ENCODE measurements at regions not wholly inside any gene's neighbourhood (a gene's known extent, or its start where the extent isn't known, plus 50 kb on each side); places are given as distances from the start of the nearest gene placed in this dataset.
A peak's percentile ranks its signal among the peaks of the same experiment; 100 is the strongest.
"Not testable (repeated sequence)": the region's sequence is repeated elsewhere in the genome, so short reads cannot be mapped to it uniquely, and the experiment has no call there.

- no peak for DNase-seq (ENCODE audit: low read depth)
Observed at GRCh38 chr6:14459315-14459714, 341.7 kb downstream of the CD83 start.

- no peak for DNase-seq (ENCODE audit: low read depth)
Observed at GRCh38 chr6:14460556-14460955, 343.0 kb downstream of the CD83 start.

GRCh38 chr6:14462135-14462534 lies 344.6 kb downstream of the CD83 start:
- DNase-seq (ENCODE audit: low read depth) = no peak

DNA sequence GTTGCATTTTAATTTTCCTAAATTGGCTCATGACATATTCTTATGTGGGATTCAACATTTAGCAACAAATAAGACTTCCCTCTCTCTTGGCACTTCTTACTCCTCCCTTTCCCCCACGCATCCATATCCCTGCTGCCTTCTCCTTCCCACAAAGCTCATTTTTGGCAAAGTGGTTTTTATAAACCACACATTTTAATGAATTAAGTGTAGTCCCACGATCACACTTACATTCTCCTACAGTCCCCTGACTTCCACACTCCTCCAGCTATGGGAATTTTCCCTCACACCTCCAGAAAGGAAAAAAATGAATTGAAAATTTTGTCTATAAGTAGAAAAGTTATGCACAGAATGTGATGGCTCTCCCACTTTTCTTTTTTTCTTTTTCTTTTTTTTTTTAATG lies 345.0 kb downstream of the CD83 start:
- no peak for DNase-seq (ENCODE audit: low read depth)

DNA sequence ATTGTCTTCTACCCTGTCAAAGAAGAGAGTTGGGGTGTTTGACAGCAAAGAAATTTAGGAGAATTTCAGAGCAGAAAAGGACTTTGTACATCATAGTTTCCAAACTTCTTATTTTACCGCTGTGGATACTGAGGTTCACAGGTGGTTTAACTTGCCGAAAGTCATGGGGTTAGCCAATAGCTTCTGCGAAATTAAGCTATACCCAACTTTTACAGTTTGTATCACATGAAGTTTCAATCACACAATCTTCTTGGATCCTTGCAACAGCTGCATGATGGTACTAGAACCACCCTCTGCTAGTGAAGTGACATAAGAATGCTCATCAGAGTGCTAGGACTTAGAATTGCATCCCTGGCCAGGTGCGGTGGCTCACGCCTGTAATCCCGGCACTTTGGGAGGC lies 345.5 kb downstream of the CD83 start:
- DNase-seq (ENCODE audit: low read depth) = no peak

DNA sequence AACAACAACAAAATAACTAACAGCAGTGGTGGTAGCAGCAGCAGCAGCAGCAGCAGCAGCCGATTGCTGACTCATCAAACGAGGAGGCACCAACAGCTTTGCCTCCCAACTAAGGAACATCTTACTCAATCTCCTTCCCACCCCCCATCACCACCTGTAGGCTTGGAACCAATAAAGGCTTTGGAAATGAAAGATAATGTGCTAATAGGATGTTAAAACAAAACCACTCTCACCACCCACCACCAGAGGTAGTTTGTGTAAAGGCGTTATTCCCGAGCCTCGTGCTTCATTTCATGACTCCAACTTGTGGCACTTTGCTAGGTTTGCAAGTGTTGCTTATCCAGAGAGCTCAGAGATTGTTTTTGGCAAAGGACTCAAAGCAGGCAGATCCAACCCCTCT lies 346.5 kb downstream of the CD83 start:
- DNase-seq (ENCODE audit: low read depth) = no peak

GRCh38 chr6:14464716-14465115 lies 347.1 kb downstream of the CD83 start:
- DNase-seq (ENCODE audit: low read depth) = no peak

DNA sequence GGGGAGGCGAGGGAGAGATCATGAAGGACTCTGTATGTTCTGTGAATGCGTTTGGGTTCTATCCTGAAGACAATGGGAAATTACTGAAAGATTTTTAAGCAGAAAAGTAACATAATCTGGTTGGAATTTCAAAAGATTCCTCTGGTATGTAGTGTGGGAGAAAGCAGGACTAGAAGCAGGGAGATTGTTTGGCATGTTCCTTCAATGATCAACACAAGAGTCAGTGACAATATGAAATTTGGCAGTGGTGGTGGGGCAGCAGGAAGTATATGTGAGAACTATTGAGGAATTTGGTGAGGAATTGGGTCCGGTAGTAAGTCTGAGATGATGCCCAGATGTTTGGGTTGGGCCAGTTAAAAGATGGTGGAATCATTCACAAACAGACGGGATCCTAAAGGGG lies 348.7 kb downstream of the CD83 start:
- DNase-seq (ENCODE audit: low read depth) = peak; percentile 67

DNA sequence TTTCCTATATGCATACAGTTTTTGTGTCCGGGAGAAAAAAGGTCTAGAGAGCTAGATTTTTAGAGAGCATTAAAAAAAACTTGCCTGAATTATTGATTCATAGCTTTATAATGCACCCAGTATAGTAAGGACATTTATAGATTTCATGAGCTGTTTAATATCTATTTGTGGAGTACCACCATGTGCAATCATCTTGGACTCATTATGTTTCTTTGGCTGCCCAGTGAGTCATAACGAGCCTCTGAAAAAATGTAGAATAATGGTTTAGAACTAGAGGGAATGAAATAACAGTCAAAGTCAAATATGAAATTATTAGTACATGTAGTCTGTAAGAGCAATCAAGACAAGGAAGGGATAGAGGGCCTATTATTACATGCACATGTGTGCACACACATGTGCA lies 350.0 kb downstream of the CD83 start:
- peak; percentile 39 for DNase-seq (ENCODE audit: low read depth)

- no peak for DNase-seq (ENCODE audit: low read depth)
Observed at GRCh38 chr6:14468647-14469321, 351.2 kb downstream of the CD83 start.

DNA sequence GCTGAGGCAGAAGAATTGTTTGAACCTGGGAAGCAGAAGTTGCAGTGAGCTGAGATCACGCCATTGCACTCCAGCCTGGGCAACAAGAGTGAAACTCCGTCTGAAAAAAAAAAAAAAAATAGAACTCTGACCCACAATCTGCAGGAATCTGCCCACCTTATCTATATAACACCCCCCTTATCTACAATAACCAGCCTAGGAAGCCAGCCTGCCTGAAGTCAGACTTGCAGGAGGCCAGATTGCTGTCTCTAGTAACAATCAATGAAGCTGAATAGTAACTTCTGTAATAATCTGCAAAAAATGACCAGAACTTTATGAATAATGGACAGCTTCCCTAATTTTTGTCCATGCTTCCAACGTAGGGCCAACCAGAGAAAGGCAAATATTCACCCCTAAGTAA lies 352.5 kb downstream of the CD83 start:
- no peak for DNase-seq (ENCODE audit: low read depth)

DNA sequence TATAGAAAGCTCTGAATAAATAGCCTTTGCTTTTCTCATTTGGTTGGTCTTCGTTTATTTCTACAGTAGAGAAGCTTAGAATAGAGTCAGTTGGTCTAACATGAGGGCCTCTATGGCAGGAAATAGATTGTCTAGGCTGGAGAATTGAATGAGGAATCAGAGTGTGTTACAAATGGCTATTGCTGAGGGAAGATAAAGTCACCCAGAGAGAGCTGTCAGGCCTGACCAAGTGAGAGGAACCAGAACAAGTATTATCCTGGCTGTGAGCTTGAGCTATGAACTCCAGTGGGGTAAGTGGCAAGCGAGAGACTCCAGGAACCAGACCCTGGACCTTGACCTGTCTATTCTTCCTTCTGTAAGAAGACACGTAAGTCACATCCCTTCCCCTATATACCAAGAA lies 353.1 kb downstream of the CD83 start:
- DNase-seq (ENCODE audit: low read depth) = no peak

DNA sequence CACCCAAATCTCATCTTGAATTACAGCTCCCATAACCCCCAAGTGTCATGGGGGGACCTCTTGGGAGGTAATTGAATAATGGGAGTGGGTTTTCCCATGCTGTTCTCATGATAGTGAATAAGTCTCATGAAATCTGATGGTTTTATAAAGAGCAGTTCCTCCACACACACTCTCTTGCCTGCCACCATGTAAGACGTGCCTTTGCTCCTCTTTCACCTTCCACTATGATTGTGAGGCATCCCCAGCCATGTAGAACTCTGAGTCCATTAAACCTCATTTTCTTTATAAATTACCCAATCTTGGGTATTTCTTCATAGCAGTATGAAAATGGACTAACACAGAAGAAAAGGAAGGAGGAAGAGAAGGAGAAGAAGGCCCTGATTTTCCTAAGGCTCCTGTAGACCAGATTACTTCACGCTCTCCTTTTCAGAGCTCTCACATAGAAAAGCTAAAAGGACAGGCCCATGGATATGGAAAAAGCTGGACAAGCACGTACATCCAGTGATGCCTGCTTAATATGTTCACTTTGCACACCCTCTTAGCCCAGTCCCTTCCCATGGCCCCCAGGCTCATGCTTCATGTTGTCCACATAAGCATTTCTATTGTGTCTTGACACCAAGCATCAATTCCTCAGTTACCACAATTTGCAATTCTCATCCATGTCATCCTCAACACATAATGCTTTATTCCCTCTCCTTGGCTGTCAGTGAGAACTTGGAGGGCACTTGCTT lies 354.8 kb downstream of the CD83 start:
- DNase-seq (ENCODE audit: low read depth) = no peak

- DNase-seq (ENCODE audit: low read depth) = no peak
Observed at GRCh38 chr6:14472986-14473337, 355.4 kb downstream of the CD83 start.

DNA sequence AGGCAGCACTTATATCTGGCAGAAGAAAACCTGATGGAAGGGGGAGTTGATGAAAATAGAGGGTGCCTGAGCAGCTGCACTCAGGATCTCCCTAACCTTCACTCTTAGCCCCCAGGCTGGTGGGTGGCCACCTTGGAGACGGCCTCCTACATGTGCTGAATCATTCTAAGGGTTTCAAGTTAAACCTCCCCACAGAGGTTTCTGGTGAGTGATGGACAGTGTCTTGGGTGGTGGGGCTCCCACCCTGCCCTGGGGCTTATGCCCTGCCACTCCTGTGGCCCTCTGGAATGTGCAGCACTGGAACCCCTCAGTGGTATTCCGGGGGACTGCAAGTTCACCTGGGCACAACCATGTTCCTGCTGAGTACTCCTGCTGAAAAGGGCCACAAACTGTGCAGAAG lies 357.2 kb downstream of the CD83 start:
- no peak for DNase-seq (ENCODE audit: low read depth)

- DNase-seq (ENCODE audit: low read depth) = no peak
Observed at GRCh38 chr6:14475306-14475705, 357.7 kb downstream of the CD83 start.

- peak; percentile 84 for DNase-seq (ENCODE audit: low read depth)
Observed at GRCh38 chr6:14476793-14477531, 359.4 kb downstream of the CD83 start.

GRCh38 chr6:14477559-14477958 lies 360.0 kb downstream of the CD83 start:
- no peak for DNase-seq (ENCODE audit: low read depth)

GRCh38 chr6:14478381-14479225 lies 361.0 kb downstream of the CD83 start:
- no peak for DNase-seq (ENCODE audit: low read depth)

GRCh38 chr6:14481946-14482345 lies 364.4 kb downstream of the CD83 start:
- DNase-seq (ENCODE audit: low read depth) = not testable (repeated sequence)

GRCh38 chr6:14487625-14488024 lies 370.1 kb downstream of the CD83 start:
- DNase-seq (ENCODE audit: low read depth) = no peak

DNA sequence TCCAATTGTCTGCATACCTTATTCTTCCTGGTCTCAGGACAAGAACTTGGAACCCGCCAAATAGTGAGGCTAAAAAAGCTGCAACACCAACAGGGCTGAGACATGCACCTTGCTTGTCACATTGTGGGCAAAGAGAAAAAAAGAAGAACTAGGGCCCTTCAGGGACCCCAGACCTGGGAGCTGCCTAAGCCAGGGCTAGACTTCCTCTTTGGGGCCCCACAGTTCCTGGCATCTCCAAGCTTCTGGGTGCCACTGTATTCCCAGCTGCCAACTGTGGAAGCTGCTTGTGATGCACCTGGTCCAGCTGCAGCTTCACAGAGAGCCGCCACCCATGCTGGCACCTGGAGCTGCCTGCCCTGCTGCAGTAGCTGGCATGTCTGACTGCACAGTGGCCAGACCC lies 370.6 kb downstream of the CD83 start:
- no peak for DNase-seq (ENCODE audit: low read depth)

Measured in GM04503 (cell line).